AG09309 (cell line): ENCODE measurements at regions not wholly inside any gene's neighbourhood (a gene's known extent, or its start where the extent isn't known, plus 50 kb on each side); places are given as distances from the start of the nearest gene placed in this dataset.

Source experiments
- DNase-seq: peaks from one replicate; pipeline ENCODE4 v3.0.0-alpha.2; 2010; ENCODE audit warnings: low read depth
- H3K4me3 ChIP-seq: 2 replicates; pipeline ENCODE4 v1.5.1; 2011; ENCODE audit warnings: mild to moderate bottlenecking, low read depth, low read length, moderate library complexity; ENCODE audit not compliant: control insufficient read depth
- TF ChIP-seq, protein P1 (sequence below): IDR thresholded peaks from 2 replicates; pipeline ENCODE4 v1.5.1; 2011; ENCODE audit warnings: mild to moderate bottlenecking, low read depth, low read length, inconsistent platforms; ENCODE audit not compliant: insufficient read depth, control insufficient read depth; ENCODE audit errors: missing control alignments

- no peak for DNase-seq
These were observed 161.7 kb upstream of the RTL1 start for GRCh38 chr14:101065246-101065645.

DNA sequence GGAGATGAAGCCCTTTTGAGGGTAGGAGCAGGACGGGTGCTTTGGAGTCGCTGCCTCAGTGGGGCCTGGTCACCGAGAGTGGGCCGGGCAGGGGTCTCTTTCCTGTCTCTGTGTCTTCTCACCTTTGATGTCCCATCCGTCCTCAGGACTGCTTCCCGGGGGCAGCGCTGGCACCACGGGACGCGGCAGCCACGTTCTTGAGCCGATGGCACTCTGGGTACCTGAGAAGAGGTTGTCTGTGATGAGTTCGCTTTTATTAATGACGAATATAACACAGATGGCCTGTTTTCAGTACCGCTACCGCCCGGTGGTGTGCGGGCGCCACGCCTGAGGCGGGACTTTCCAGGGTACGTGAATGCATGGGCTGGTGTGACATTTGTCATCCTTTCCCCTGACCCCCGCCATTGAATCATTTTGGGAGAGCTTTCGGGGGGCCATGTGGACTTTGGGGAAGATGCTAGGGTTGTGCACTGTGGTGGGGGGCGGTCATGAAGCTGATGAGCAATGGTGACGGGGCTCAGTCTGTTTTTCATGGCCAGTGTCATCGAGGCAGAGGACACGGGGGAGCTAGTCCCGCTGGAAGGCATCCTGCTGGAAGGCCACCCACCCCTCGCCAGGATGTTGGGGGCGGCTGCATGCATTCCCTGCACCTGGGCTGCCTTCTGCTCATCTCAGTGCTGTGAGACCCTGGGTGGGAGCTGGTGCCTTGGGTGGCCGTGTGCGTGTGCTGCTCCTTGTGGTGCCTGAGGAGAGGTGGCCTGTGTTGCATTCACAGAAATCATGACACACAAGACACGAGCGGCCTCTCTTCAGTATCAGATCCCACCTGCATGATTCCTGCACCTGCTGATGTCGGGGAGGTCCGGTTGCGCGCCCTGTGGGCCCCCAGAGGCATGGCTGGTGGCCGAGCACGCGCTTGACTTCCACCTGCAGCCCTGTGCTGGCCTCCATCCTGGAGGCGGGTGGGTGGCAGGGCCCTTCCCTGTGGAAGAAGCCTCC, 162.5 kb upstream of the RTL1 start:
- DNase-seq: no peak

More at GRCh38 chr14:101065246-101065645, 161.7 kb upstream of the RTL1 start:
- TF ChIP-seq, protein P1, sequence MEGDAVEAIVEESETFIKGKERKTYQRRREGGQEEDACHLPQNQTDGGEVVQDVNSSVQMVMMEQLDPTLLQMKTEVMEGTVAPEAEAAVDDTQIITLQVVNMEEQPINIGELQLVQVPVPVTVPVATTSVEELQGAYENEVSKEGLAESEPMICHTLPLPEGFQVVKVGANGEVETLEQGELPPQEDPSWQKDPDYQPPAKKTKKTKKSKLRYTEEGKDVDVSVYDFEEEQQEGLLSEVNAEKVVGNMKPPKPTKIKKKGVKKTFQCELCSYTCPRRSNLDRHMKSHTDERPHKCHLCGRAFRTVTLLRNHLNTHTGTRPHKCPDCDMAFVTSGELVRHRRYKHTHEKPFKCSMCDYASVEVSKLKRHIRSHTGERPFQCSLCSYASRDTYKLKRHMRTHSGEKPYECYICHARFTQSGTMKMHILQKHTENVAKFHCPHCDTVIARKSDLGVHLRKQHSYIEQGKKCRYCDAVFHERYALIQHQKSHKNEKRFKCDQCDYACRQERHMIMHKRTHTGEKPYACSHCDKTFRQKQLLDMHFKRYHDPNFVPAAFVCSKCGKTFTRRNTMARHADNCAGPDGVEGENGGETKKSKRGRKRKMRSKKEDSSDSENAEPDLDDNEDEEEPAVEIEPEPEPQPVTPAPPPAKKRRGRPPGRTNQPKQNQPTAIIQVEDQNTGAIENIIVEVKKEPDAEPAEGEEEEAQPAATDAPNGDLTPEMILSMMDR: no peak
- no peak overlapping the region for H3K4me3 ChIP-seq

DNA sequence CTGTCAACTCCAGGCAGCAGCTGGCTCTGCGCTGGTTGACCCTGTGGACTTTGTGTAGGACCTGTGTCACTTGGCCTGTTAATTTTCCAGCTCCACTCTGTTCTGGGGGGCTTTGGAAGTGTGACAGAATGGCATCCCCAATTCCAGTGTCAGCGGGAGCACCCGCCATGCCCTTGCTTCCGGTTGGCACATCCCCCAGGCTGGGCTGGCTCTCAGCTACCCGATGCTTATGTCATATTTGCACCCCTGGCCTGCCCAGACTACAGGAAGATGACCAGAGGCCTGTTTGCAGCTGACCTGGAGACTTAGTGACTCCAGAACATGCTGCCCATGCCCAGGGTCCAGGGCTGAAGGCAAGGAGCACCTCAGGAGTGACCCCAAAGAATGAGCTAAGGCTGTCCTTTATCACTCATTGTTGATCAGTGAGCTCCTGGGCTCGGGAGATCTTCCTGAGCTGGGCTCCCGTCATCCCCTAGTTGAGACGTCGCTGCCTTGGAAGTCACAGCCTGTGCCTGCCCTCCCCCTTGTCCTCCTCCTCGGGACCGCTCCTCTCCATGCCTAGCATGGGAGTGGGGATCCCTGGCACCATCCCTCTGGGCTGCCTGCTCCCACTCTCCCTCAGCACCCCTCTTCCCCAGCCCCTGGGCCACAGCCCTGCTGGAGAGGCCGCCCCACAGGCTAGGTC, 163.4 kb upstream of the RTL1 start:
- no peak overlapping the region for H3K4me3 ChIP-seq
- TF ChIP-seq, protein P1: no peak
- no peak for DNase-seq

More for the DNA sequence above, 162.5 kb upstream of the RTL1 start:
- TF ChIP-seq, protein P1: no peak
- H3K4me3 ChIP-seq: no peak overlapping the region

GRCh38 chr14:101068313-101069227, 165.0 kb upstream of the RTL1 start:
- H3K4me3 ChIP-seq: no peak overlapping the region
- TF ChIP-seq, protein P1: no peak
- DNase-seq: no peak

DNA sequence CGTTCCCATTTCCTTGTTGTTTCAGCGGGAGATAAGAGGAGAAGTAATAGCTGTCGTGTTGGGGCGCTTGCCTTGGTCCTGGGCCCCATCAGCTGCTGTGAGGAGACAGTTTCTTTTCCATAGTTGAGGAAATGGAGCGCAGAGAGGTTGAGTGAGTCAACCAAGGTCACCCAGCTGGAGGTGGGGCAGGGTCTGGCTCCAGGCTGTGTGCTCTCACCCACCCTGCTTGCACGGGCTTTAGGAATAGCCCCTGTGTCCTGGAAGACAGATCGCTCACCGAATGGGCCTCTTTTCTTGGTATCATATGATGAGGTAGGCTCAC, 165.7 kb upstream of the RTL1 start:
- H3K4me3 ChIP-seq: no peak overlapping the region
- TF ChIP-seq, protein P1: no peak
- no peak for DNase-seq
